ENCODE measurements at regions not wholly inside any gene's neighbourhood (a gene's known extent, or its start where the extent isn't known, plus 50 kb on each side); places are given as distances from the start of the nearest gene placed in this dataset.

- no peak for TF ChIP-seq CTCF (IDR thresholded peaks at IDR 0.05; ENCODE audit: extremely low read depth in 1 of 2, insufficient read depth in 1 of 2, low read depth in 1 of 2, low read length in 2 of 2)
- TF ChIP-seq JUN (IDR thresholded peaks at IDR 0.05; ENCODE audit: borderline replicate concordance, insufficient read depth, insufficient read length, low read depth): no peak
- TF ChIP-seq POLR2AphosphoS5 (IDR thresholded peaks at IDR 0.05; ENCODE audit: insufficient read depth, low read depth, low read length): no peak
- no peak for TF ChIP-seq POLR2A (IDR thresholded peaks at IDR 0.05; ENCODE audit: low read depth, low read length)
- no peak for TF ChIP-seq GATA2 (IDR thresholded peaks at IDR 0.05; ENCODE audit: insufficient read depth, insufficient read length, low read depth, low read length)
- TF ChIP-seq MYC (IDR thresholded peaks at IDR 0.05; ENCODE audit: low read depth, low read length): no peak
- TF ChIP-seq EZH2 (IDR thresholded peaks at IDR 0.05; ENCODE audit: borderline replicate concordance, low read depth, low read length, severe bottlenecking): no peak
- TF ChIP-seq MAX (IDR thresholded peaks at IDR 0.05; ENCODE audit: insufficient read depth, insufficient read length): no peak
- no peak for TF ChIP-seq FOS (IDR thresholded peaks at IDR 0.05; ENCODE audit: borderline replicate concordance, insufficient read depth, low read length)
These were observed 407.5 kb upstream of the RNF32 start for GRCh38 chr7:156232931-156233705.
